HepG2 (cell line): ENCODE measurements at regions not wholly inside any gene's neighbourhood (a gene's known extent, or its start where the extent isn't known, plus 50 kb on each side); places are given as distances from the start of the nearest gene placed in this dataset.

ENCODE experiments used
- ATAC-seq: fragments of 200-7000 bp; cut with Tn5 transposase; 3 replicates; pipeline ENCODE4 v1.9.1; 2020; ENCODE audit warnings: mild to moderate bottlenecking, moderate library complexity
- BruUV-seq: library from RNA; stranded (reverse); fragments of 400-500 nt; replicated peaks from 2 replicates; lab custom pipeline; 2021; lab: Mats Ljungman, UMichigan
- CTCF ChIA-PET: fragments of 300-600 bp; formaldehyde crosslinking; extraction: SDS; loops from one replicate; lab custom pipeline; 2021; ENCODE audit warnings: low total read pairs, inconsistent platforms, low intra/inter-chr PET ratio; lab: Yijun Ruan, JAX
- POLR2A ChIA-PET: fragments of 350-600 bp; sonication (Branson Sonifier 250); formaldehyde crosslinking; loops from one replicate; lab custom pipeline; 2020; ENCODE audit warnings: antibody characterized with exemption, inconsistent platforms; lab: Yijun Ruan, JAX
- DNase-seq: peaks from one replicate; pipeline ENCODE4 v3.0.0-alpha.2; 2015; ENCODE audit warnings: low spot score
- FAIRE-seq: peaks from 3 replicates; lab custom pipeline; 2011; peaks lifted over from hg19 to GRCh38; lab: Jason Lieb, UNC
- H2AFZ ChIP-seq: one replicate; pipeline ENCODE4 v1.6.1; 2011; ENCODE audit warnings: low read length, inconsistent platforms
- H3K27ac ChIP-seq: fragments of 300-600 bp; 3 replicates; pipeline ENCODE4 v1.8.0; 2011; ENCODE audit warnings: mixed run types, mild to moderate bottlenecking, mixed read lengths, low read length, inconsistent platforms; ENCODE audit not compliant: insufficient read depth; ENCODE audit errors: extremely low read length
- H3K27me3 ChIP-seq, 2 experiments: fragments of 200-600 bp in 1 of 2; 2 replicates in 1 of 2; 3 replicates in 1 of 2; pipeline versions ENCODE4 v1.6.0 to v1.8.0; 2011; ENCODE audit warnings: low read length in 2 of 2, mild to moderate bottlenecking in 2 of 2, moderate library complexity in 2 of 2, inconsistent platforms in 1 of 2; ENCODE audit not compliant: insufficient read depth in 2 of 2, control insufficient read depth in 1 of 2
- H3K36me3 ChIP-seq, 2 experiments: fragments of 200-600 bp in 1 of 2; replicated peaks in 1 of 2; 2 replicates in 1 of 2; 3 replicates in 1 of 2; pipeline versions ENCODE4 v1.5.1 to v1.8.0; 2011; ENCODE audit warnings: low read length in 2 of 2, inconsistent platforms in 1 of 2; ENCODE audit not compliant: insufficient read depth in 2 of 2, control insufficient read depth in 1 of 2
- H3K4me1 ChIP-seq: 2 replicates; pipeline ENCODE4 v1.5.1; 2012; ENCODE audit warnings: low read length, inconsistent platforms; ENCODE audit not compliant: insufficient read depth
- H3K4me2 ChIP-seq: 2 replicates; pipeline ENCODE4 v1.6.0; 2011; ENCODE audit warnings: low read depth, low read length, inconsistent platforms
- H3K4me3 ChIP-seq, 3 experiments: fragments of 200-600 bp in 1 of 3; sonication (generic), shearing (Covaris generic) in 1 of 3; replicated peaks in 1 of 3; 2 replicates each; pipeline ENCODE4 v1.5.1; 2011 to 2016; ENCODE audit warnings: low read length in 3 of 3, inconsistent platforms in 2 of 3, low read depth in 2 of 3, mild to moderate bottlenecking in 2 of 3, control low read depth in 1 of 3, mixed read lengths in 1 of 3; ENCODE audit not compliant: insufficient read depth in 1 of 3
- H3K79me2 ChIP-seq: one replicate; pipeline ENCODE4 v1.6.1; 2011; ENCODE audit warnings: low read length, inconsistent platforms; ENCODE audit not compliant: insufficient read depth
- H3K9ac ChIP-seq: 2 replicates; pipeline ENCODE4 v1.6.0; 2011; ENCODE audit warnings: mild to moderate bottlenecking, low read depth, low read length, inconsistent platforms; ENCODE audit not compliant: insufficient read depth
- H3K9me3 ChIP-seq: 2 replicates; pipeline ENCODE4 v1.5.1; 2012; ENCODE audit warnings: mild to moderate bottlenecking, low read length
- H4K20me1 ChIP-seq: 2 replicates; pipeline ENCODE4 v1.6.0; 2011; ENCODE audit warnings: inconsistent platforms, mild to moderate bottlenecking, low read length, moderate library complexity; ENCODE audit not compliant: insufficient read depth
- CEBPG ChIP-seq: IDR thresholded peaks from 2 replicates; pipeline ENCODE4 v1.6.1; 2016
- ISX ChIP-seq: sonication (generic); formaldehyde crosslinking; conservative IDR thresholded peaks from 2 replicates; pipeline ENCODE4 v1.5.0; 2020; ENCODE audit warnings: missing genetic modification reagents
- KAT2B ChIP-seq: fragments of 150-350 bp; IDR thresholded peaks from 2 replicates; pipeline ENCODE4 v1.6.1; 2014; ENCODE audit warnings: low read depth, low read length, borderline replicate concordance
- MEIS2 ChIP-seq: sonication (generic); formaldehyde crosslinking; IDR thresholded peaks from 2 replicates; pipeline ENCODE4 v1.9.0; 2021; ENCODE audit warnings: mild to moderate bottlenecking, missing genetic modification reagents
- SKI ChIP-seq: fragments of 450-650 bp; IDR thresholded peaks from one replicate; pipeline ENCODE4 v1.6.1; 2018; ENCODE audit warnings: mild to moderate bottlenecking; ENCODE audit not compliant: partially characterized antibody
- SSRP1 ChIP-seq: IDR thresholded peaks from 2 replicates; pipeline ENCODE4 v1.6.1; 2016; ENCODE audit warnings: control low read depth
- TBP ChIP-seq: sonication (generic); formaldehyde crosslinking; IDR thresholded peaks from 2 replicates; pipeline ENCODE4 v1.5.0; 2020; ENCODE audit warnings: missing genetic modification reagents
- XRCC5 ChIP-seq: fragments of 200-400 bp; formaldehyde crosslinking; optimal IDR thresholded peaks from 2 replicates; pipeline ENCODE3; 2017; ENCODE audit warnings: mild to moderate bottlenecking, low read length
- ZC3H13 ChIP-seq: sonication (generic); formaldehyde crosslinking; IDR thresholded peaks from 2 replicates; pipeline ENCODE4 v1.8.1; 2023; ENCODE audit warnings: mild to moderate bottlenecking, missing genetic modification reagents, moderate library complexity
- ZNF549 ChIP-seq: sonication (generic); formaldehyde crosslinking; IDR thresholded peaks from 2 replicates; pipeline ENCODE4 v1.5.0; 2020; ENCODE audit warnings: missing genetic modification reagents
- ZNF556 ChIP-seq: sonication (generic); formaldehyde crosslinking; IDR thresholded peaks from 2 replicates; pipeline ENCODE4 v1.4.0; 2020; ENCODE audit warnings: mild to moderate bottlenecking, missing genetic modification reagents, borderline replicate concordance
- ZNF839 ChIP-seq: sonication (generic); formaldehyde crosslinking; IDR thresholded peaks from 2 replicates; pipeline ENCODE4 v1.4.0; 2020; ENCODE audit warnings: missing genetic modification reagents, mild to moderate bottlenecking, borderline replicate concordance
- in situ Hi-C: cut with HindIII; loops from 2 replicates; pipeline ENCODE4 v1.10.0; 2017; ENCODE audit warnings: low pct_unique_long_range_greater_than_20kb; ENCODE audit not compliant: extremely low pct_ligation_motif_present
- intact Hi-C: fragments of 100-400 bp; cut with micrococcal nuclease; formaldehyde crosslinking; loops from one replicate; pipeline ENCODE4 v1.10.0; 2022; ENCODE audit not compliant: unreplicated experiment
- TF ChIP-seq, protein P1 (sequence below): sonication (generic); formaldehyde crosslinking; IDR thresholded peaks from 2 replicates; pipeline ENCODE4 v1.4.0; 2020; ENCODE audit warnings: missing genetic modification reagents, borderline replicate concordance

DNA sequence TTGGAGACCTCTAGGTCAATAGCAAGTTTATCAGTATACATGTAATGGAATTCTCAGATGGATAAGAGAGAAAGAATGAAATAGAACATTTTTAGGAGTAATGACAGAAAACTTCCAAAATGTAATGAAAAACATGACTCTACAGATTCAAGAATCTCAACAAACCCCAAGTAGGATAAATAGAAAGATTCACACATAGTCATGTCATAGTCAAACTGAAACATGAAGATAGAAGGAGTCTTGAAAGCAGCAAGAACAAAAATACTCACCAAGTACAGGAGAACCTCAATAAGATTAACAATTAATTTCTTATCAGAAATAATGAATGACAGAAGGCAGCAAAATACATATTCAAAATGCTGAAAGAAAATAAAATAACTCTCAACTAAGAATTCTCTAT lies 164.5 kb downstream of the SPATA31D1 start:
- Histone ChIP-seq H2AFZ (no peak overlapping the region), H3K4me2 (no peak overlapping the region)
- intact Hi-C loops = no loop called here
- no peak for TF ChIP-seq XRCC5
- TF ChIP-seq ISX = no peak
- no peak for TF ChIP-seq ZC3H13 (CRISPR knock-in tag)
- TF ChIP-seq SKI = no peak
- no peak for TF ChIP-seq KAT2B
- TF ChIP-seq MEIS2 = no peak
- no peak for TF ChIP-seq TBP (CRISPR knock-in tag)
- no peak for TF ChIP-seq ZNF549
- no peak for TF ChIP-seq SSRP1 (CRISPR knock-in tag)
- TF ChIP-seq ZNF556 (CRISPR knock-in tag) = no peak
- TF ChIP-seq, protein P1, sequence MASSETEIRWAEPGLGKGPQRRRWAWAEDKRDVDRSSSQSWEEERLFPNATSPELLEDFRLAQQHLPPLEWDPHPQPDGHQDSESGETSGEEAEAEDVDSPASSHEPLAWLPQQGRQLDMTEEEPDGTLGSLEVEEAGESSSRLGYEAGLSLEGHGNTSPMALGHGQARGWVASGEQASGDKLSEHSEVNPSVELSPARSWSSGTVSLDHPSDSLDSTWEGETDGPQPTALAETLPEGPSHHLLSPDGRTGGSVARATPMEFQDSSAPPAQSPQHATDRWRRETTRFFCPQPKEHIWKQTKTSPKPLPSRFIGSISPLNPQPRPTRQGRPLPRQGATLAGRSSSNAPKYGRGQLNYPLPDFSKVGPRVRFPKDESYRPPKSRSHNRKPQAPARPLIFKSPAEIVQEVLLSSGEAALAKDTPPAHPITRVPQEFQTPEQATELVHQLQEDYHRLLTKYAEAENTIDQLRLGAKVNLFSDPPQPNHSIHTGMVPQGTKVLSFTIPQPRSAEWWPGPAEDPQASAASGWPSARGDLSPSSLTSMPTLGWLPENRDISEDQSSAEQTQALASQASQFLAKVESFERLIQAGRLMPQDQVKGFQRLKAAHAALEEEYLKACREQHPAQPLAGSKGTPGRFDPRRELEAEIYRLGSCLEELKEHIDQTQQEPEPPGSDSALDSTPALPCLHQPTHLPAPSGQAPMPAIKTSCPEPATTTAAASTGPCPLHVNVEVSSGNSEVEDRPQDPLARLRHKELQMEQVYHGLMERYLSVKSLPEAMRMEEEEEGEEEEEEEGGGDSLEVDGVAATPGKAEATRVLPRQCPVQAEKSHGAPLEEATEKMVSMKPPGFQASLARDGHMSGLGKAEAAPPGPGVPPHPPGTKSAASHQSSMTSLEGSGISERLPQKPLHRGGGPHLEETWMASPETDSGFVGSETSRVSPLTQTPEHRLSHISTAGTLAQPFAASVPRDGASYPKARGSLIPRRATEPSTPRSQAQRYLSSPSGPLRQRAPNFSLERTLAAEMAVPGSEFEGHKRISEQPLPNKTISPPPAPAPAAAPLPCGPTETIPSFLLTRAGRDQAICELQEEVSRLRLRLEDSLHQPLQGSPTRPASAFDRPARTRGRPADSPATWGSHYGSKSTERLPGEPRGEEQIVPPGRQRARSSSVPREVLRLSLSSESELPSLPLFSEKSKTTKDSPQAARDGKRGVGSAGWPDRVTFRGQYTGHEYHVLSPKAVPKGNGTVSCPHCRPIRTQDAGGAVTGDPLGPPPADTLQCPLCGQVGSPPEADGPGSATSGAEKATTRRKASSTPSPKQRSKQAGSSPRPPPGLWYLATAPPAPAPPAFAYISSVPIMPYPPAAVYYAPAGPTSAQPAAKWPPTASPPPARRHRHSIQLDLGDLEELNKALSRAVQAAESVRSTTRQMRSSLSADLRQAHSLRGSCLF (CRISPR knock-in tag) = no peak
- no peak for TF ChIP-seq CEBPG (CRISPR knock-in tag)
- no peak for TF ChIP-seq ZNF839 (CRISPR knock-in tag)
- TF ChIP-seq, all 625 proteins: peak for 0
- H3K9me3 ChIP-seq = no peaks in the 10 kb centered on the region
- H4K20me1 ChIP-seq = no peaks in the 10 kb centered on the region
- no peak overlapping the region for H3K4me3 ChIP-seq
- ATAC-seq (no peak), DNase-seq (no peak), FAIRE-seq (no peak)
- in situ Hi-C loops = no loop called here
- H3K27me3 ChIP-seq = no peaks in the 10 kb centered on the region
- no peaks in the 10 kb centered on the region for H3K36me3 ChIP-seq
- POLR2A ChIA-PET = no interaction called here
- no TSS peak for BruUV-seq
- H3K9ac ChIP-seq = no peak overlapping the region
- H3K4me1 ChIP-seq = no peaks in the 10 kb centered on the region
- no peaks in the 10 kb centered on the region for H3K79me2 ChIP-seq
- CTCF ChIA-PET = no interaction called here
- no peak overlapping the region for H3K27ac ChIP-seq
